SH-SY5Y (cell line): ENCODE measurements at regions not wholly inside any gene's neighbourhood (a gene's known extent, or its start where the extent isn't known, plus 50 kb on each side); places are given as distances from the start of the nearest gene placed in this dataset.

Source experiments
- GATA2 ChIP-seq: IDR thresholded peaks from 2 replicates; pipeline ENCODE4 v1.6.1; 2011; ENCODE audit warnings: mild to moderate bottlenecking, low read depth, low read length
- GATA3 ChIP-seq: IDR thresholded peaks from 2 replicates; pipeline ENCODE4 v1.6.1; 2011; ENCODE audit warnings: low read depth, mild to moderate bottlenecking, low read length, moderate library complexity

GRCh38 chr2:234393354-234393753 is 103.5 kb downstream of the ARL4C start:
- no peak for TF ChIP-seq GATA2
- TF ChIP-seq GATA3: no peak
